ENCODE measurements at regions not wholly inside any gene's neighbourhood (a gene's known extent, or its start where the extent isn't known, plus 50 kb on each side); places are given as distances from the start of the nearest gene placed in this dataset.

DNA sequence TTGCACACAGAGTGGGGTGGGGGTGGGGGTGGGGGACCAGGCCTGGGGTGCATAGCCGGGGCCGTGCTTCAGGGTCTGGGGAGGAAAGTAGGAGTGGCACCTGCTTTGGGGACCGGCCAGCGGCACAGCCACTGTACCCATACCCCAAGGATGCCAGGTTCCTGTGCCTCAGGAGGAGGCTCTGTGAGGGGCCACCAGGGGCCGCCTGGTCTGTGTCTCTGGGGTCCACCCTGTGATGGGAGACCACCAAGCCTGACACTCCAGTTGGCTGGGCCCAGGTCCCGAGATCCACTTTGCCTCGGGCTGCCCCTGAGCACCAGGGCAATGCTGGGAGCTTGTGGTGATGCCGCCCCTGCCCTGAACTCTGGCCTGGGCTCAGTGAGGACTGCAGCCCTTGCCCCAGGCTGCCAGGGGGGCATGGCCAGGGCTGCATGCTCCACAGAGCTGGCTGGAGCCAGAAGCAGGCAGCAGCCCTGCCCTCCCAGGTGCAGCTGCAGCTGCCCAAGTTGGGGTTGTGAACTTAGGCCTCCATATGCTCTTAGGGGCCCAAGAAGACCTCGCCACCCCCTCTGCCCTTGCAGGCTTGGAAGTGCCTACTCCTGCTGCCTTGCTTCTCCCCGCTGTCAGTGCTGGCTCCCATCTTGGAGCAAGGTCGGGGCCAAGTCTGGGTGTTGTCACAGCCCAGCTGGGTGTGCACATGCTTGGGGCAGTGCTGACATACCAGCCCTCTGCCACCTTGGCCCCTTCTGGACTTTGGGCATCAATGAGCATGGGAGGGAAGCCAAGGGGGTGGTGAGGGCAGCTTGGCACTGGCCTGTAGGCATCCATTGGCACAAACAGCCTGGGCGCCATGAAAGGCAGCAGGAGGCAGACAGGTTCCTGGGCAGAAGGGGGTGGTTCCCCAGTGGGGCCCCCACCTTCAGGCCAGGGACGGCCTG lies 123.3 kb upstream of the THY1 start:
- no peak for DNase-seq

- no peak for DNase-seq
These were observed 117.6 kb upstream of the THY1 start for GRCh38 chr11:119540370-119541125.

DNA sequence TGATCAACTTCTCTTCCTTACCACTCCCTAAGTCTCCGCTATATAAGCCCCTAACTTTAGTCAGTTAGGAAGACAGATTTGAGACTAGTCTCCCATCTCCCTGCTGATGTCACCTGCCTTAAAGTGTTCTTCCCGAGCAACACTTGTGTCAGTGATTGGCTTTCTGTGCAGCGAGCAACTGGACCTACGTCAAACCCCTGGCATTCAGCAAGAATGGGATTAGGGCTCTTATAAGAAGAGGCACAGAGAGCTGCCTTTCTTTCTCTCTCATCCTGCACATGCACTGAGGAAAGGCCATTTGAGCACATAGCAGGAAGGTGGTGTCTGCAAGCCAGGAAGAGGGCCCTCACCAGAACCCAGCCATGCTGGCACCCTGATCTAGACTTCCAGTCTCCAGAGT lies 116.6 kb upstream of the THY1 start:
- no peak for DNase-seq

- no peak for DNase-seq
These were observed 115.8 kb upstream of the THY1 start for GRCh38 chr11:119538753-119539152.

DNA sequence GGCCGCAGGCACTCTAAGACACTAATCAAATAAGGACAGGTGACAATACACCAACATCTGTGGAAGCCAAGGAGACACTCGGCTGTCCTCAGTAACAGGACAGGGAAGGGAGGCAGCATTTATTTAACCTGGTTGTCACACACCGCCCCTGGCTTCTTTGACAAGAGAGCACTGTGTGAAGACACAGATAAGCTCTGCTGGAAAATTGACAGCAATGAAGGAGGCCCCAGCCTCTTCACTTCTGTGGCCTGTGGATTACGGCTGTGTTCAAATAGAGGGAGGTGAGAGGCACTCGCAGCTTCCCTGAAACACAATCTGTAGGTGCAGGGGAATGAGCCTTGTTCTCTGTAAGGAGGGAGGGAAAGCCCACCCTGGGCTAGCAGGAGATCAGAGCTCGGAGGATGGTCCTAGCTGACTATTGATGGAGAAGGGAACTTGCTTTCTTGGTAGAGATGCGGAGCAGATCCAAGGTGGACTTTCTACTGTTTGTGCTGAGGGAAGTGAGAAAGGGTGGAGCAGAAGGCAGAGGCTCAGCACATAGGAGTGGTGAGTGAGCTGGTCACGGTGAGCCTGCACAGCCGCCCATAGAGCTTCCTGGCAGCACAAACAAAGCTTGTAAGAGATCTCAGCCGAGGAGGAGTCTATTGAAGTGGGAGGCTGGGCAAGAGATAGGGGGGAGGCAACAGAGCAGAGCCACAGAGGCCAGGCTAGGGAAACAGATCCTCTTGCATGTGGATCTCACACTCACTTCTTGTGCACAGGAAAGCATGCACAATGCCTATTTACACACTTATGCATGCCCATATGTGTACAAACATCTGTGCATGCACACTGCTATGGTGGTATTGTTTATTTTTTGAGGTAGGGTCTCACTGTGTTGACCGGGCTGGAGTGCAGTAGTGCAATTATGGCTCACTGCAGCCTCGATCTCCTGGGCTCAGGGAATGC lies 114.6 kb upstream of the THY1 start:
- no peak for DNase-seq

- no peak for DNase-seq
These were observed 113.8 kb upstream of the THY1 start for GRCh38 chr11:119536801-119537200.

DNA sequence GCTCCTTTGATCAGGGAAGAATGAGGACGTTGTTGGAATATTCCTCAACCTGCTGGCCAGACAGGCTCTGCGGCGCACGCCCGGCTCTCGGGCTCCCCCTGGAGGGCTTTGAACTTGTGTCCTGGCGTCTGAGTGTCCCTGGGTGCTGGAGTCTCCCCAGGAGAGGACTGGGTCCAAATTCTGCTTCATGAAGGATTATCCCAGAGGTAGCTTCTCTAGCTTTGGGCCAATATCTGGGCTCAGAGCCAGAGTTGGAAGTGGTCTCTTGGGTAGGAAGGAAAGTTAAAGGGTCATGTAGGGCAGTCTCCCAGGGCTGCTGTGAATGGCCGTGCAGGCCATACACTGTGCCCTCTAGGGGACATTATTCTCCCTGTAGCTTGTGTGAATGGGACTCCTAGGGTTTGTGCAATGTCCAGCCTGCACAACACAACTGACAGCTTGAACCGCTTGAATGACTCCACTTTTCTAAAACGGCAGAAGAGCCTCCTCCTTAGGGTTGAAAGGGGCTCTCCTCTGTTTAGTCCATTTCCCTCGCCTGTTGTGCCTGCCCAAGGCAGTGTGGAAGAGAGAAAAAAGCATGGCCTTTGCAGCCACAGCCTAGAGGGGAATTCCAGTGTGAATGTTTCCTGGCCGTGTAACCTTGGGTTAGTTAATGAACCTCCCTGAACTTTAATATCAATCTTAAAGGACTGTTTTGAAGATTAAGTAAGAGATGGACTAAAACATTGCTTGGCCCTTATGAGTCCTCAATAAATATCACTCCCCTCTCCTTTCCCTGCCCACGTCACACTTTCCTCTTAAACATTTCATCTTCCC lies 111.2 kb upstream of the THY1 start:
- DNase-seq = peak; percentile 49

GRCh38 chr11:119533462-119533861 lies 110.5 kb upstream of the THY1 start:
- no peak for DNase-seq

DNA sequence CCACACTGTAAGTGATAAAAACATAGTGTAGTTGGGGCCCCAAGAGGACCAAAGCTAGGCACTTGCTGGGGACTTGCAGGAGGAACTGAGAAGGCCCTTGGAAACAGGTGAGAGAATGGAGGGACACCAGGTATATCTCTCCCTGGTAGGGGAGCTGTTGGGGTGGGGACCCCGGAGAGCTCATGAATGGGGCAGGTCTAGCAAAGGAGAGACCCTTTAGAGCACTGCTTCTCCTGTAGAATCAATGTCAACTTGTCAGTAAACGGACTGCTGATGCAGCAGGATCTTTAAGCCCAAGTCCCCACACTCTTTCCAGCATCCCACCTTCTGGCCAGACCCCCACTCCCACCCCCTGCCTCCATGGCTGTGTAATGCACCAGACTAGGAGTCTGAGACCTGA lies 109.6 kb upstream of the THY1 start:
- no peak for DNase-seq

DNA sequence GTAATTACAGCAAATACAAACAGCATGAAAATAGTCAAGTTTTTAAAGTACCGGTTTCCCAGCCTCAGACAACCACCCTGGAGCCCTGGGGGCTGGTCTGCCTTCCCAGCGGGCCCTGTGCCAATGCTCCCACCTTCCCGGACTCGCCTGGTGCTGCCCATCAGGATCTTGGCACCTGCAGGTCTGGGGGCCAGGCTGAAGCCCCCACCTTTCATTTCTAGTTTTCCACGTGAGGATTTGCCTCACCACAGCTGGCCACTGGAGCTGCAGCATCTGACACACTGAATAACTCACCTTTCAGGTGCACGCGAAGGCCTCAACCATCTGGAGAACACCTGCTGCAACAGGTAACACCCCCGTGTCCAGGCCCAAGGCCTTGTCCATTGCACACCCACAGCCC lies 108.7 kb upstream of the THY1 start:
- DNase-seq = no peak

- DNase-seq = no peak
These were observed 108.1 kb upstream of the THY1 start for GRCh38 chr11:119531056-119531455.

DNA sequence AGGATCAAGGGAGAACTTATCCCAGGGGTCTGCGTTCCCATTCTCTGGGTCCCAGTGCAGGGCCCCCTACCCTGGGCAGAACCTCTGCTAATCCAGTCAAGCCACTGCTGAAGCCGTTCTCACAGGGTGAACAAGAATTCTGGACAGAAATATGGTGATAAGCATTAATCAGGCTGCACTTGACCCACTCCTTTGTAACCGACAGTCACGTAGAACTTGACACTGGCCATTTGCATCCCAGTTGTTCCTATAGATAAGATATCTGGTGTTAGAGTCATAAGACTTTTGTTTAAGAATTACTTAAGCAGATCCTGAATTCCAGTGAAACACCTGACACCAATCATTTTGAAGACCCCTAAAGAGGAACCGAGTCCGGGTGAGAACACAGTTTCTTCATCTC lies 107.5 kb upstream of the THY1 start:
- DNase-seq = no peak

- no peak for DNase-seq
These were observed 107.0 kb upstream of the THY1 start for GRCh38 chr11:119529936-119530335.

DNA sequence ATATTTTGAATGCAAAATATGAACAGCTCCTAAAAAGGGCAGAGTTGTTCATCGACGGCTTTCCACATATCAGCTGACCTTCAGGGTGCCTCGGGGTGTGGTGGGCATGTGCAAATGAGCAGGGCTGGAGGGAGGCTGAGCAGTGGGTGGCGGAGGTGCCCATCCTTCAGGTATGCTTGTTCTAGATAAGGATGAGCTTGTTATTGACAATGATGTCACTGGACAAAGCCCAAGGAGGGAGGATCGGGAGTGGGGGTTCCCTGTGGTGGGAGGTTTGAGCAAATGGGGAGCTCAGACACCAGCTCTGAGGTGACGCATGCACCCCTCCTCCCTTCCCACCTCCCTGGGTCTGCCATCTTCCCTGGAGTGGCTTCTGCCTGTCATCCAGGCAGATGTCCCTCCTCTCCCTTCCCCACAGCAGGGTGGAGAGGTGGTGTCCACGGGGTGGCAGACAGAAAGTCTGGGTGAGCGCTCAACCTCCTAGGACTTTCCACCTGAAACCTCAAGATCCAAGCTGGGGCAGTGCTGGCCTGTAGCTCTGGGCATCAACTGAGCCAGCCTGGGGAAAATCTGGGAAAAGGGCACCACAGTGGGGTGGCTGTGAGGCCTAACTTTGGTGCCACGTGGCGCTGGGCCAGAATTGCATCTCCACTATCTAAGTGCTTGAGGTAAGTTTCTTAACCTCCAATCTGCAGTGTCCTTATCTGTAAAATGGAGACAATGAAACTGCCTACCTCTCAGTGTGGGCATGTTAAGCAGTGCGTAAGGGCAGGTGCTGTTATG lies 106.3 kb upstream of the THY1 start:
- DNase-seq = no peak

- DNase-seq = no peak
These were observed 102.9 kb upstream of the THY1 start for GRCh38 chr11:119525867-119526196.

DNA sequence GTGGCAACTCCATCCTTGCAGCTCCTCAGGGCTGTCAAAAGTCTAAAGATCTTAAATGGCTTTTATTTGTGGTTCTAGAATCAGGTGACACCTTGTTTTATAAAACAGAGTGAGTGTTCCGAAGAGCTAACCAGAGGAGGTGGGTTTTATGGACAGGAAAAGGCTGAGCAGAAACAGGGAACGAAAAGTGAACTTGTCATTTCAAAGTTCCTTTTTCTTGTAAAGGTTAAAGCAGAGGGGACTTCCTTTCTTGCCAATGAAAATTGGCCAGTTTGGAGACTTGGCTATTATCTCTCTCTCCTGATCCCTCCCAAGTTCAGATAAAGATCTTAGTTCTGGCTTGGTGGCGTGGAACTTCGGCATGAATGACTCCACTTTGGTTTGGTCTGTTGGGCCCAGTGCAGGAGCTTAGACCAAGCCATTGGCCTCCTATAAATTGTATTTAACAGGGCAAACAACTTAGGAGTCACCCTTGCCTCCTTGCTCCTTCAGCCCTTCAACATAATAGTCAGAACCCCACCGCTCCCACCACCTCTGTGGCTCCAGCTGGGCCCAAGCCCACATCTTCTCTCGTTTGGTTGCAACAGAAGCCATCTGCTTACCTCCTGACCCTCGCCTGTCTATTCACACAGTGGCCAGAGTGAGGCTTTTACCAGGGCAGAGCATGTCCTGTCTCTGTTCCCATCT lies 102.4 kb upstream of the THY1 start:
- DNase-seq = no peak

- no peak for DNase-seq
These were observed 100.7 kb upstream of the THY1 start for GRCh38 chr11:119523539-119524157.

GRCh38 chr11:119522609-119523008 lies 99.6 kb upstream of the THY1 start:
- DNase-seq = no peak

DNA sequence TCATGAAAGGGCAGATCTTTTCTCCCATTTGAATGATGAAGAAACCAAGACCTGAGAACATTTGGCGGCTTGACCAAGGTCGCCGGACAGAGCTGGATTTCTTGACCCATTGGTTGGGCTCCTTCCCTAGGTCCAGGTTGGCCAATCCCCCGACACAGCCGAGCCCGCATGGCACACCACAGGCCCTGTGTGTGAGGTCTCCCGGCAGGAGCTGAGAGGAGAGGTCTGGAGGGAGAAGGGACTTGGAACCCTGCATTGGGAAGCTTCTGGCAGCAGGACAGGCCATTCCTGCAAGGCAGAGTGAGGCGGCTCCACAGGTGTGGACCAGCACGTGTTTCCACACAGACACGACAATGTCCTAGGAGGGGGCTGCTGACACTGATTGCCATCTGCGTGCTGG lies 98.6 kb upstream of the THY1 start:
- DNase-seq = no peak

GRCh38 chr11:119520966-119521365 lies 98.0 kb upstream of the THY1 start:
- DNase-seq = no peak
